Panc1 (cell line): ENCODE measurements at regions not wholly inside any gene's neighbourhood (a gene's known extent, or its start where the extent isn't known, plus 50 kb on each side); places are given as distances from the start of the nearest gene placed in this dataset.

Experiments
- ATAC-seq: fragments of 200-7000 bp; cut with Tn5 transposase; 2 replicates; pipeline ENCODE4 v1.9.1; 2020; ENCODE audit warnings: mild to moderate bottlenecking, moderate library complexity
- BruUV-seq: library from RNA; stranded (reverse); fragments of 400-500 nt; replicated peaks from 2 replicates; lab custom pipeline; 2021; lab: Mats Ljungman, UMichigan
- CTCF ChIA-PET: fragments of 300-600 bp; sonication (Branson Sonifier 250); formaldehyde crosslinking; loops from one replicate; lab custom pipeline; 2022; ENCODE audit warnings: antibody characterized with exemption; lab: Charles Lee
- POLR2A ChIA-PET: fragments of 300-600 bp; sonication (Branson Sonifier 250); formaldehyde crosslinking; loops from one replicate; lab custom pipeline; 2022; ENCODE audit warnings: antibody characterized with exemption; lab: Charles Lee
- DNase-seq: peaks from one replicate; pipeline ENCODE4 v3.0.0-alpha.2; 2010; ENCODE audit warnings: low read depth, low spot score
- H3K27ac ChIP-seq: 2 replicates; pipeline ENCODE4 v1.5.1; 2011; ENCODE audit warnings: mild to moderate bottlenecking, low read length, inconsistent platforms
- H3K27me3 ChIP-seq: fragments of 200-500 bp; sonication (Bioruptor generic); 2 replicates; pipeline ENCODE4 v1.6.0; 2014; ENCODE audit warnings: low read length, inconsistent platforms; ENCODE audit not compliant: control insufficient read depth, insufficient read depth
- H3K36me3 ChIP-seq: fragments of 200-500 bp; sonication (Bioruptor generic); 2 replicates; pipeline ENCODE4 v1.5.1; 2014; ENCODE audit warnings: inconsistent platforms, mild to moderate bottlenecking, low read length, moderate library complexity; ENCODE audit not compliant: control insufficient read depth, insufficient read depth
- H3K4me1 ChIP-seq: 2 replicates; pipeline ENCODE4 v1.5.1; 2011; ENCODE audit warnings: inconsistent platforms, mild to moderate bottlenecking, low read length, moderate library complexity; ENCODE audit not compliant: control insufficient read depth, insufficient read depth
- H3K4me3 ChIP-seq, 2 experiments: 2 replicates each; pipeline ENCODE4 v1.5.1; 2011 to 2012; ENCODE audit warnings: low read depth in 2 of 2, low read length in 2 of 2, mild to moderate bottlenecking in 2 of 2, inconsistent platforms in 1 of 2, moderate library complexity in 1 of 2
- H3K9me3 ChIP-seq: fragments of 200-500 bp; sonication (Bioruptor generic); 2 replicates; pipeline ENCODE4 v1.5.1; 2014; ENCODE audit warnings: low read depth, mild to moderate bottlenecking, inconsistent platforms, low read length, moderate library complexity; ENCODE audit not compliant: control insufficient read depth, insufficient read depth
- POLR2AphosphoS5 ChIP-seq: IDR thresholded peaks from 2 replicates; pipeline ENCODE4 v1.6.1; 2012; ENCODE audit warnings: mild to moderate bottlenecking, low read depth, low read length, moderate library complexity
- SIN3A ChIP-seq: IDR thresholded peaks from 2 replicates; pipeline ENCODE4 v1.6.1; 2012; ENCODE audit warnings: low read depth, mild to moderate bottlenecking, low read length, moderate library complexity, borderline replicate concordance; ENCODE audit not compliant: insufficient read depth
- TCF7L2 ChIP-seq: IDR thresholded peaks from 2 replicates; pipeline ENCODE4 v1.6.1; 2011; ENCODE audit warnings: mild to moderate bottlenecking, low read depth, low read length, inconsistent platforms
- in situ Hi-C: cut with HindIII; loops from 2 replicates; pipeline ENCODE4 v1.10.0; 2016; ENCODE audit warnings: low sequenced_read_pairs, low pct_unique_long_range_greater_than_20kb
- intact Hi-C: fragments of 100-400 bp; cut with micrococcal nuclease; formaldehyde crosslinking; loops from one replicate; pipeline ENCODE4 v1.10.0; 2022; ENCODE audit not compliant: unreplicated experiment
- TF ChIP-seq, protein P1 (sequence below): fragments of 450-650 bp; IDR thresholded peaks from 2 replicates; pipeline ENCODE4 v1.5.1; 2017; ENCODE audit warnings: mild to moderate bottlenecking
- TF ChIP-seq, protein P2 (sequence below), 2 experiments: IDR thresholded peaks; 2 replicates each; pipeline ENCODE4 v1.6.1; 2011 to 2012; ENCODE audit warnings: low read depth in 2 of 2, control low read depth in 1 of 2, low read length in 1 of 2, mild to moderate bottlenecking in 1 of 2, moderate library complexity in 1 of 2; ENCODE audit not compliant: insufficient read depth in 1 of 2

DNA sequence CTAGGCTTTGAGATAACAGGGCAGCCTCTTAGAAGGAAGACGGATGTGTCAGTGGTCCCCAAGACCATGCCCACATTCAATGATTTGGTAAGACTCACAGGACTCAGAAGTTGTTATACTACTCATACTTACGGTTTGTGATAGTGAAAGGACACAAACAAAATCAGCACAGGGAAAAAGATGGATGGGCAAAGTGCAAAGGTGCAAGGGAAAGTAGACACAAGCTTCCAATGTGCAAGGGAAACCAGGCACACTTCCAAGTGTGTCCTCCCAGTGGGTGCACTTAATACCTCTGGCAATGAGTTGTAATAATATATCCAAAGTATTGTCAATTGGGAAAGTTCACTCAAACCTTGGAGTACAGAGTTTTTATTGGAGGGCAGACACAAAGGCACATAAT lies 53.8 kb upstream of the VCX start:
- ChIA-PET POLR2A (no interaction called here), CTCF (no interaction called here)
- H3K4me1 ChIP-seq: no peaks in the 10 kb centered on the region
- H3K27ac ChIP-seq: no peak overlapping the region
- in situ Hi-C loops: no loop called here
- H3K36me3 ChIP-seq: no peaks in the 10 kb centered on the region
- H3K9me3 ChIP-seq: no peaks in the 10 kb centered on the region
- intact Hi-C loops: no loop called here
- TF ChIP-seq TCF7L2: no peak
- TF ChIP-seq, protein P1, sequence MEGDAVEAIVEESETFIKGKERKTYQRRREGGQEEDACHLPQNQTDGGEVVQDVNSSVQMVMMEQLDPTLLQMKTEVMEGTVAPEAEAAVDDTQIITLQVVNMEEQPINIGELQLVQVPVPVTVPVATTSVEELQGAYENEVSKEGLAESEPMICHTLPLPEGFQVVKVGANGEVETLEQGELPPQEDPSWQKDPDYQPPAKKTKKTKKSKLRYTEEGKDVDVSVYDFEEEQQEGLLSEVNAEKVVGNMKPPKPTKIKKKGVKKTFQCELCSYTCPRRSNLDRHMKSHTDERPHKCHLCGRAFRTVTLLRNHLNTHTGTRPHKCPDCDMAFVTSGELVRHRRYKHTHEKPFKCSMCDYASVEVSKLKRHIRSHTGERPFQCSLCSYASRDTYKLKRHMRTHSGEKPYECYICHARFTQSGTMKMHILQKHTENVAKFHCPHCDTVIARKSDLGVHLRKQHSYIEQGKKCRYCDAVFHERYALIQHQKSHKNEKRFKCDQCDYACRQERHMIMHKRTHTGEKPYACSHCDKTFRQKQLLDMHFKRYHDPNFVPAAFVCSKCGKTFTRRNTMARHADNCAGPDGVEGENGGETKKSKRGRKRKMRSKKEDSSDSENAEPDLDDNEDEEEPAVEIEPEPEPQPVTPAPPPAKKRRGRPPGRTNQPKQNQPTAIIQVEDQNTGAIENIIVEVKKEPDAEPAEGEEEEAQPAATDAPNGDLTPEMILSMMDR: no peak
- TF ChIP-seq SIN3A: no peak
- no peak for TF ChIP-seq POLR2AphosphoS5
- TF ChIP-seq, protein P2, sequence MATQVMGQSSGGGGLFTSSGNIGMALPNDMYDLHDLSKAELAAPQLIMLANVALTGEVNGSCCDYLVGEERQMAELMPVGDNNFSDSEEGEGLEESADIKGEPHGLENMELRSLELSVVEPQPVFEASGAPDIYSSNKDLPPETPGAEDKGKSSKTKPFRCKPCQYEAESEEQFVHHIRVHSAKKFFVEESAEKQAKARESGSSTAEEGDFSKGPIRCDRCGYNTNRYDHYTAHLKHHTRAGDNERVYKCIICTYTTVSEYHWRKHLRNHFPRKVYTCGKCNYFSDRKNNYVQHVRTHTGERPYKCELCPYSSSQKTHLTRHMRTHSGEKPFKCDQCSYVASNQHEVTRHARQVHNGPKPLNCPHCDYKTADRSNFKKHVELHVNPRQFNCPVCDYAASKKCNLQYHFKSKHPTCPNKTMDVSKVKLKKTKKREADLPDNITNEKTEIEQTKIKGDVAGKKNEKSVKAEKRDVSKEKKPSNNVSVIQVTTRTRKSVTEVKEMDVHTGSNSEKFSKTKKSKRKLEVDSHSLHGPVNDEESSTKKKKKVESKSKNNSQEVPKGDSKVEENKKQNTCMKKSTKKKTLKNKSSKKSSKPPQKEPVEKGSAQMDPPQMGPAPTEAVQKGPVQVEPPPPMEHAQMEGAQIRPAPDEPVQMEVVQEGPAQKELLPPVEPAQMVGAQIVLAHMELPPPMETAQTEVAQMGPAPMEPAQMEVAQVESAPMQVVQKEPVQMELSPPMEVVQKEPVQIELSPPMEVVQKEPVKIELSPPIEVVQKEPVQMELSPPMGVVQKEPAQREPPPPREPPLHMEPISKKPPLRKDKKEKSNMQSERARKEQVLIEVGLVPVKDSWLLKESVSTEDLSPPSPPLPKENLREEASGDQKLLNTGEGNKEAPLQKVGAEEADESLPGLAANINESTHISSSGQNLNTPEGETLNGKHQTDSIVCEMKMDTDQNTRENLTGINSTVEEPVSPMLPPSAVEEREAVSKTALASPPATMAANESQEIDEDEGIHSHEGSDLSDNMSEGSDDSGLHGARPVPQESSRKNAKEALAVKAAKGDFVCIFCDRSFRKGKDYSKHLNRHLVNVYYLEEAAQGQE (IDR thresholded peaks at IDR 0.05; ENCODE audit: insufficient read depth in 1 of 2, low read depth in 2 of 2, low read length in 1 of 2): no peak
- ATAC-seq: no peak
- no peak for DNase-seq
- no TSS peak for BruUV-seq
- no peak overlapping the region for H3K4me3 ChIP-seq
- no peaks in the 10 kb centered on the region for H3K27me3 ChIP-seq

DNA sequence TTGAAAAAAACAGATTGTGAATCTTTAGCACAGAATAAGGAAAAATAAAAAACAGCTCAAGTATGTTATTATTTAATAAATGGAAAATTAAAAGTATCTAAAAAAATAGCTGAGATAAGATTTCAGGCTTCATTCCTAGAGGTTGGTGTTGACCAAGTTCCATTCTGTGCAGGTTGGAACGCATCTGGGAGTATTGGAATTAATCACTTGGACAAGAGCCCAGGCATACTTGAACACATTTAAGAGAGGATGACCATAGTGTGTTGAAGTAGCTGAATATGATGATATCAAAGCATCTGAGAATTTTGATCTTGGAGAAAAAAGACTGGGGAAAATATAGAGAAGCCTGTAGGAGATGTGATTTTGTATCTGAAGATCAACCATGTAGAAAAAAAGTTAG lies 54.6 kb upstream of the VCX start:
- no peaks in the 10 kb centered on the region for H3K36me3 ChIP-seq
- H3K9me3 ChIP-seq: no peaks in the 10 kb centered on the region
- TF ChIP-seq, protein P2 (IDR thresholded peaks at IDR 0.05; ENCODE audit: insufficient read depth in 1 of 2, low read depth in 2 of 2, low read length in 1 of 2): no peak
- TF ChIP-seq, protein P1: no peak
- no peak for TF ChIP-seq SIN3A
- TF ChIP-seq POLR2AphosphoS5: no peak
- no peak for TF ChIP-seq TCF7L2
- H3K27me3 ChIP-seq: no peaks in the 10 kb centered on the region
- in situ Hi-C loops (no loop called here), intact Hi-C loops (no loop called here)
- H3K4me1 ChIP-seq: no peaks in the 10 kb centered on the region
- no peak for DNase-seq
- ATAC-seq: no peak
- ChIA-PET POLR2A (no interaction called here), CTCF (no interaction called here)
- H3K4me3 ChIP-seq: no peak overlapping the region
- no TSS peak for BruUV-seq
- no peak overlapping the region for H3K27ac ChIP-seq
